ENCODE measurements at regions not wholly inside any gene's neighbourhood (a gene's known extent, or its start where the extent isn't known, plus 50 kb on each side); places are given as distances from the start of the nearest gene placed in this dataset.

GRCh38 chr1:90100566-90100965 lies 105.7 kb downstream of the ZNF326 start:
- no peaks in the 10 kb centered on the region for H3K4me1 ChIP-seq (ENCODE audit: control insufficient read depth in 1 of 2, insufficient read depth in 2 of 2, low read length in 2 of 2)
- H3K36me3 ChIP-seq (ENCODE audit: control insufficient read depth in 1 of 2, insufficient read depth in 2 of 2, low read length in 1 of 2): no peaks in the 10 kb centered on the region
- intact Hi-C loops (cut with DNase I): no loop called here
- DNase-seq (no peak), ATAC-seq (ENCODE audit: low FRiP score) (no peak)
- H3K4me3 ChIP-seq (ENCODE audit: low read length in 2 of 2): no peak overlapping the region
- WGBS, 2 donors: 75 to 79% methylated on average over 4 of the region's 4 CpGs
- no peaks in the 10 kb centered on the region for H3K27me3 ChIP-seq (ENCODE audit: control insufficient read depth in 1 of 2, insufficient read depth in 2 of 2, low read length in 1 of 2)
- H3K27ac ChIP-seq (ENCODE audit: low read depth in 1 of 2, low read length in 2 of 2): no peak overlapping the region
- H3K9me3 ChIP-seq (ENCODE audit: control insufficient read depth, low read length): peaks cover 2% of the 10 kb centered on the region

DNA sequence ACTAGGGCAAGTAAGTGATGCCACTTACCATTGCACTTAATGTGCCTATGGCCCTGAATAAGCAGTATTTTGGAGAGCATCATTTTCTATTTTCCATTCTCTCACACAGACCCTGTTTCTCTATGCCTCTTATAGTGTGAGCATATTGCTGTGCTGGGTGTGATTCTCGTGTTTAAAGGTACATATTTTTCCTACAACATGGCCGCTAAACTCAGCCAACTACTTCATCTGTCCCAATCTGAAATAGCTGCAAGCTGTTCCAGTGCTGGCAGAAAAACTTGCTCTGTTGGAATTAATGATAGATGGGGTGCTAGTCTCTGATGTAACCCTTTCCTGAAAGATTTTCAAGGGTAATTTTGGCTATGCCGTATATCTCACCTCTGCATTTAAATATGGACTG lies 97.5 kb downstream of the ZNF326 start:
- no peak for ATAC-seq (ENCODE audit: low FRiP score)
- intact Hi-C loops (cut with DNase I): no loop called here

More for the DNA sequence above, 97.5 kb downstream of the ZNF326 start:
- Histone ChIP-seq H3K9me3 (ENCODE audit: control insufficient read depth, low read length) (peaks cover 4% of the 10 kb centered on the region), H3K4me3 (ENCODE audit: low read length in 2 of 2) (no peak overlapping the region), H3K4me1 (ENCODE audit: control insufficient read depth in 1 of 2, insufficient read depth in 2 of 2, low read length in 2 of 2) (no peaks in the 10 kb centered on the region), H3K36me3 (ENCODE audit: control insufficient read depth in 1 of 2, insufficient read depth in 2 of 2, low read length in 1 of 2) (no peaks in the 10 kb centered on the region), H3K27me3 (ENCODE audit: control insufficient read depth in 1 of 2, insufficient read depth in 2 of 2, low read length in 1 of 2) (no peaks in the 10 kb centered on the region), H3K27ac (ENCODE audit: low read depth in 1 of 2, low read length in 2 of 2) (no peak overlapping the region)
- no peak for DNase-seq
- 30 to 44% methylated on average over 3 of the region's 3 CpGs for WGBS, 2 donors

Data from aorta (tissue), 5 donors.